ENCODE measurements at regions not wholly inside any gene's neighbourhood (a gene's known extent, or its start where the extent isn't known, plus 50 kb on each side); places are given as distances from the start of the nearest gene placed in this dataset.

GRCh38 chr9:135222881-135223760, 135.7 kb downstream of the OLFM1 start:
- WGBS, 2 donors, result 53 to 62% methylated on average over 28 to 30 of the region's 30 CpGs
- intact Hi-C loops (cut with DNase I; ENCODE audit: low total_unique reads), result no loop called here
- TF ChIP-seq CTCF (IDR thresholded peaks at IDR 0.05), result no peak
- TF ChIP-seq POLR2A (IDR thresholded peaks at IDR 0.05), result no peak
- DNase-seq (ENCODE audit: low spot score in 2 of 2), result no peak
- H3K4me3 ChIP-seq (ENCODE audit: low read depth, poor library complexity, severe bottlenecking), result no peak overlapping the region

GRCh38 chr9:135223831-135224230, 136.4 kb downstream of the OLFM1 start:
- DNase-seq (ENCODE audit: low spot score in 2 of 2), result no peak
- no peak overlapping the region for H3K4me3 ChIP-seq (ENCODE audit: low read depth, poor library complexity, severe bottlenecking)
- intact Hi-C loops (cut with DNase I; ENCODE audit: low total_unique reads), result no loop called here
- no peak for TF ChIP-seq CTCF (IDR thresholded peaks at IDR 0.05)
- TF ChIP-seq POLR2A (IDR thresholded peaks at IDR 0.05), result no peak
- WGBS, 2 donors, result 68 to 72% methylated on average over 11 of the region's 11 CpGs

GRCh38 chr9:135224286-135224877, 136.9 kb downstream of the OLFM1 start:
- no peak for DNase-seq (ENCODE audit: low spot score in 2 of 2)
- no peak overlapping the region for H3K4me3 ChIP-seq (ENCODE audit: low read depth, poor library complexity, severe bottlenecking)
- intact Hi-C loops (cut with DNase I; ENCODE audit: low total_unique reads), result no loop called here
- WGBS, 2 donors, result 65 to 69% methylated on average over 11 to 12 of the region's 12 CpGs
- no peak for TF ChIP-seq CTCF (IDR thresholded peaks at IDR 0.05)
- TF ChIP-seq POLR2A (IDR thresholded peaks at IDR 0.05), result no peak

- 39 to 41% methylated on average over 20 to 23 of the region's 23 CpGs for WGBS, 2 donors
- TF ChIP-seq POLR2A (IDR thresholded peaks at IDR 0.05) (no peak), CTCF (IDR thresholded peaks at IDR 0.05) (no peak)
- no peak for DNase-seq (ENCODE audit: low spot score in 2 of 2)
- no peak overlapping the region for H3K4me3 ChIP-seq (ENCODE audit: low read depth, poor library complexity, severe bottlenecking)
- intact Hi-C loops (cut with DNase I; ENCODE audit: low total_unique reads), result loop anchor here (5.0 kb wide), 1 partner anchor 52 kb away; no protein-coding TSS in a partner anchor
Measured at GRCh38 chr9:135224921-135225541, 137.6 kb downstream of the OLFM1 start.

GRCh38 chr9:135225619-135226228, 138.3 kb downstream of the OLFM1 start:
- DNase-seq (ENCODE audit: low spot score in 2 of 2), result no peak
- intact Hi-C loops (cut with DNase I; ENCODE audit: low total_unique reads), result loop anchor here (5.0 kb wide), 1 partner anchor 52 kb away; no protein-coding TSS in a partner anchor
- no peak for TF ChIP-seq CTCF (IDR thresholded peaks at IDR 0.05)
- TF ChIP-seq POLR2A (IDR thresholded peaks at IDR 0.05), result no peak
- 83% methylated on average over 11 of the region's 11 CpGs for WGBS, 2 donors
- H3K4me3 ChIP-seq (ENCODE audit: low read depth, poor library complexity, severe bottlenecking), result no peak overlapping the region
